ENCODE measurements at regions not wholly inside any gene's neighbourhood (a gene's known extent, or its start where the extent isn't known, plus 50 kb on each side); places are given as distances from the start of the nearest gene placed in this dataset.

GRCh38 chr2:3131636-3132326, 245.8 kb downstream of the EIPR1 start:
- no peak for TF ChIP-seq CTCF (IDR thresholded peaks at IDR 0.05 in 4 of 5, conservative IDR thresholded peaks at IDR 0.05 in 1 of 5)
- TF ChIP-seq POLR2A (IDR thresholded peaks at IDR 0.05): no peak

Measured in gastrocnemius medialis (tissue), 4 donors.